ENCODE measurements at regions not wholly inside any gene's neighbourhood (a gene's known extent, or its start where the extent isn't known, plus 50 kb on each side); places are given as distances from the start of the nearest gene placed in this dataset.
"Not testable (repeated sequence)": the region's sequence is repeated elsewhere in the genome, so short reads cannot be mapped to it uniquely, and the experiment has no call there.

DNA sequence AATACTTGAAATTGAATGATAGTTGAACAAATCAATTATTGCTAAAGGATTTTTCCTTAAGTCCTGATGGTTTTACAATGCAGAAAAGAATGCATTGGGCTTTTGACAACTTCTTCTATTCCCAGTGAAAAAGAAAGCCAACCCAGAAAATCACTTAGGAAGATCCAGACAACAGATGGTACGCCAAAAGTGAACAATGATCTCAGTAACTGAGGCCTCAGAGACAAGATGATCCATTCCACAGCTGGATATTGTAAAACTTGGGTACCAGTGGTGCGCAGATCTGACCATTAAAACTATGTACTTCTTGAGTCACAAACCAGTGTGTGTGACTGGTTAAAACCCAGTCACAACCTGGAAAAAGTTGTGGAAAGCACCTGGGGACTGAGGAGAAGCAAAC lies 173.5 kb downstream of the ETAA1 start:
- DNase-seq (ENCODE audit: low read depth in 4 of 4, low spot score in 1 of 4): no peak

DNA sequence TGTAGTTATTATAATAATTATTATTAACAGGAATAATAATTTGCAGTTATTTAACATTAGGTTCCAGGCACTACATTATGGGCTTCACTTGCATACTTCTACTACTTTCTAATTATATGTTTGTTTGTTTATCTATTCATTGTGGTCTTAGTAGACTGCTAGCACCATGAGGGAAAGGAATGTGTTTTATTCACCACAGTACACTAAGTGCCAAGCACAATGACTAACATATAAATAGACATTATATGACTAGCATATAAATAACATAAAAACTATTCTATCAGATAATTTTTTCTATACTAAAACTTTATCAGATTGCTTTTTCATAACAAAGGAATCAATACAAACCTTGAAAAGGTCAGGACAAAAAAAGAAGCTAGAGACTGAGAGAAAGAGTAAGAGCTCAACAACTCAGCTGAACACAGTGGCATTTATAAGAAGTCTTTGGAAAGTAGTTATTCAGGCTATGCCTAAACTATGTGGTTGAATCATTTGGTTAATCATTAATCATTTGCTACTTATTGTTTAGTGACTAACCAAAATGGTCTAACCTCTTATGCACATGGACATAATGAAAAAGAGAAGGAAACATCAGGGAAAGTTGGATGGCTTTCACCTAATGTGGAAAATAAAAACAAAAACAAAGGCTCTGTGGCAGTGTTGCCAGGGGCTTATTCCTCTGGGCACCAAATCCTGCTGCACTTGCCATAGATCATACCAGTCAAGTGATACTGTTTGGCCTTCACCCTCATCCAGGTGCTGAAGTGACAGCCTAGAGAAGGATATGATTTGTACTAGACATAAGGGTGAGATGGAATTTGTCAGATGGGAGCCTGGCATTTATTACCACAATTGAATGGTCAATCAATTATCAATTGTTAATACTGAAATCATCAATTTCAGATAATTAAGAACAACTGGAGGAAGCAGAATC lies 174.9 kb downstream of the ETAA1 start:
- no peak for DNase-seq (ENCODE audit: low read depth in 4 of 4, low spot score in 1 of 4)

DNA sequence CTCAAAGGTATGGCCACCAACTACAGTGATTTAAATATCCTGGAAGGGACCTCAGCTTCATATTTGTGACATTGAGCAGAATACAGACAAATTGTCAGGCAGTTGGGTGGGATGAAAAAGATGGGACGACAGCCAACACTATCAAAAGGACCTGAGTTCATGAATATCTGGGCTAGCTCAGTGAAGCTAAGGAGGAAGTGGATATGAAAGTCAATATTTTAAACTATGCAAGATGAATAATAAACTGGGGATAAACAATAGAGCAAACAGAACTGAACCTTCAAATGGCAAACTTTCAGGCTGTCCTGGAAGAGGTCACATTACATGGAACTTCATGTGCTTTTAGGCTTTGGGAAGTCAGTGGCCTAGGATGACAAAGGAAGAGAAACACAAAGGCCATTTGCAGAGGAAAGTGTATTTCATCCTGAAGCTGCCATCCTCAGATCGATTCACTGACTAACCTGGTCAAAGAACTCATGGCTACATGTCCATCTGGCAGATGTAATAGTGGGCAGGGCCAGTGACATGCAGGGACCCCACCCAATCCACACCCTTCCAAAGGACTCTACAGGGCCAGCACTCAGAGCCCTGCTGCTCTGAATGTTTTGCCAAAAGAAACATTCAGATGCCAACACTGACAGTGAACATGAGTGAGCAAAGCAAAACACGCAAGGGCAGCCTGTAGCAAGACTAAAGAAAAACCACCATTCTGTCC lies 175.7 kb downstream of the ETAA1 start:
- no peak for DNase-seq (ENCODE audit: low read depth in 4 of 4, low spot score in 1 of 4)

DNA sequence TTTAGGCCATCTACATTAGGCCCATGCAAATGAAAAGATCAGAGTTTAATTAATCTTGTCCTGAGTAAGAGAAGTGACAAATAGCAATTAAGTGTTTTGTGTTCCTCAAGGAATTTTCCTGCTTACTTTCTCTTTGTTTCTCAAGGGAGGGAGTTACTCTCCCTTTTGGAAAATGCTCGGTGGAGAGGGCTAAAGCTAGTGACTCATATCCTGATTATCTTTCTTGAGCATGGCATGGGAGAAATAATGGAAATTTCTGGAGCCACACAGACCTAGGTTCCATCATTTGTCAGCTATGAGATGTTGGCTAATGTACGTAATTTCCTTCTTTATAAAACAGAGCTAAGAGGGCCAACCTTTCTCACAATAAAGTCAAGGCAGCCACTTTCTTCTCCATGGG lies 177.1 kb downstream of the ETAA1 start:
- no peak for DNase-seq (ENCODE audit: low read depth in 4 of 4, low spot score in 1 of 4)

DNA sequence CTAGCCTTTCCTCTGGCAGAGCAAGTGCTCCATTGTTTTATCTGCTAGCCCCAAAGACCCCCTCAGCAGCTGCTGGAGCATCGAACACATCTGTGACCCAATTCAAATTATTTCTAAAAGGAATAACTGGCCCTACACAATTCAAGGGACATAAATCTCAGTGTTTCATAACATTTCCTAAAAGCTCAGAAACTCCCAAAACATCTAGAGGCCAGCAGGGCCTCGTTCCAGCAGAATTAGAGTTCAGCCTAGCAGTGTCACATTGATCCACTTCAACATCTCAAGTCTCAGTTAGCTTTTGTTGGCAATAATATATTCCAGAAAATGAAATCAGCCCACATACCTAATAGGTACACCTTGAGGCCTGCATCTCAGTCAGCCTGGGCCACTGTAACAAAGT lies 179.1 kb downstream of the ETAA1 start:
- no peak for DNase-seq (ENCODE audit: low read depth in 4 of 4, low spot score in 1 of 4)

DNA sequence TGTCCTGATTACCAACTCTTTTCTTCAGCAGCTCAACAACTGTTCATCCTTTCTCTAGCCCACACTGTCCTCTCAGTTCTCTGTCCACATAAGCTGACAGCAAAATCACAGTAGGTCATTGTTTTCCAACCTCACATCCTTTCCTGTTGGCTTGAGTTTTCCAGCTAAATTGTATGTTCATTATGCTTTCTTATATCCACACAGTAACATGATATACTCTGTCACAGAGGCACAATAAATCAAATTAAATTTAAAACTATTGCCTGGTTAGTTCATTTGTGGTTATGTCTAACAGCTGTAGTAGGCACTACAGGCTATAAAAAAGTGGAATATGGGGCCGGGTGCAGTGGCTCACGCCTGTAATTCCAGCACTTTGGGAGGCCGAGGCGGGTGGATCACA lies 179.9 kb downstream of the ETAA1 start:
- DNase-seq (ENCODE audit: low read depth in 4 of 4, low spot score in 1 of 4): no peak

DNA sequence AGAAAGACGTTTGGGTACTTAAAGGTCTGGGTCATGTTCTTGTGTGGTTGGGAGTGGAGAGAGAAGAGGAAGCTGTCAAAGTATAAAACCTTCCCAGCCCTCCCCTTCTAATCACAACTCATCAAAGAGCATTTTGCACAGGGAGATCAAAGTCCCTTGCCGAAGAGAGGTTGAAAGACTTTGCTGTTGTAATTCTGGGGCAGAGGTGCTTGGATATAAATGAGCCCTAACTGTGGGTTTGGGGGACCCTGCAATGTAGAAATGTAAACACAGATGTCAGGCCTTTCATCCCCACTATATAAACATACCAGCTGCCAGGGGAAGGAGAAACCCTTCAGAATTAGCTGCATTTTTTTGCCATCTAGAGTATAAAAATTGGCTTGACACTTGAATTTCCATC lies 182.1 kb downstream of the ETAA1 start:
- DNase-seq (ENCODE audit: low read depth in 4 of 4, low spot score in 1 of 4): no peak

DNA sequence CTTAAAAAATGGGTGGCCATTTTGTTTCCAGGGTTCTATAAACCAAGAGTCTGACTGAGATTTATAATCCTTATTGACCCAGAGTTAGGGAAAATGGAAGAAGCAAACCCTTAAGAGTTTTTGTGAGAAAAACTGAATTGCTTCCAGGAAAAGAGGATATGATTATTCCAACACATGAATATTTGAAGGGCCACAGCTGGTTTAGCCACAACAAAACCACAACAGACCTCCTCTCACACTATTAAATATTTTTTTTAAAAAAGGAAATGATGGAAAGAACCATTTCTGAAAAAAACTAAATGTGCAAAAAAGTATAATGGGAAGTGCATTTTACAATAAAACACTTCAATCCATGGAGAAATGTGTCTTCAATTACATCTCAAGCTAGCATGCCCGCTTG lies 182.7 kb downstream of the ETAA1 start:
- DNase-seq (ENCODE audit: low read depth in 4 of 4, low spot score in 1 of 4): no peak

DNA sequence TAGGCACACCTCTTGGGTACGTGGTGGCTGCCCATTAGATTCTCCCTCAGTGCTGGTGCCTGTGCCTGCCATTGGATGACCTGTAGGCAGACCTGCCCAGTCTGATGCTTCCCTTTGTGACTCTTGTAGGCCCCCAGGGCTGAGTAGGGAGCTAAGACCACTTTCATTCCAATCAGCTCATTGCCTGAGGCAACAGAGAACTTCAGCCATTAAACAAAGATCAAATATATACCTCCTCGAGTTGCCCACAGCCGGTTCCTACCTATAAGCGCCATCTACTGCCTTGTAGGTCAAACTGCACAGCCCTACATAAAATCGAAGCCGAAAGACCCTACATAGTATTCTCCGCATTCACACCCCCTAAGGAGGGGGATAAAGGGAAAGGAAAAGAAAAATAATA lies 184.6 kb downstream of the ETAA1 start:
- DNase-seq (ENCODE audit: low read depth in 4 of 4, low spot score in 1 of 4): no peak

DNA sequence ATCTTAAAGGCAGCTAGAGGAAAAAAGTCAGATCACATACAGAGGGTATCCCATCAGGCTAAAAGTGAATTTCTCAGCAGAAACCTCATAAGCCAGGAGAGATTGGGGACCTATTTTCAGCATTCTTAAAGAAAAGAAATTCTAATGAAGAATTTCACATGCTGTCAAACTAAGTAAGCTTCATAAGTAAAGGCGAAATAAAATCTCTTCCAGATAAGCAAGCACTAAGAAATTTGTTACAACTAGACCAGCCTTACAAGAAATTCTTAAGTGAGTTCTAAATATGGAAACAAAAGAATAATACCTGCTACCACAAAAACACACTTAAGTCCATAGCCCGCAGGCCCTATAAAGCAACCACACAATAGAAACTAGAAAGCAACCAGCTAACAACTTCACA lies 186.1 kb downstream of the ETAA1 start:
- no peak for DNase-seq (ENCODE audit: low read depth in 4 of 4, low spot score in 1 of 4)

DNA sequence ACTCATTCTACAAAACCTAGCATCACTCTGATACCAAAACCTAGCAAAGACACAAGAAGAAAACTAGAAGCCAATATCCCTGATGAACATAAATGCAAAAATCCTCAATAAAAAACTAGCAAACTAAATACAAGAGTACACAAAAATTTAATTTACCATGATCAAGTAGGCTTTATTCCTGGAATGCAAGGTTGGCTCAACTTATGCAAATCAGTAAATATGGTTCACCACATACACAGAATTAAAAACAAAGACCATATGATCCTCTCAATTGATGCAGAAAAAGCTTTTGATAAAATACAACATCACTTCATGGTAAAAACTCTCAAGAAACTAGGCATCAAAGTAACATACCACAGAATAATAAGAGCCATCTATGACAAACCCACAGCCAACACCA lies 188.3 kb downstream of the ETAA1 start:
- DNase-seq (ENCODE audit: low read depth in 4 of 4, low spot score in 1 of 4): no peak

DNA sequence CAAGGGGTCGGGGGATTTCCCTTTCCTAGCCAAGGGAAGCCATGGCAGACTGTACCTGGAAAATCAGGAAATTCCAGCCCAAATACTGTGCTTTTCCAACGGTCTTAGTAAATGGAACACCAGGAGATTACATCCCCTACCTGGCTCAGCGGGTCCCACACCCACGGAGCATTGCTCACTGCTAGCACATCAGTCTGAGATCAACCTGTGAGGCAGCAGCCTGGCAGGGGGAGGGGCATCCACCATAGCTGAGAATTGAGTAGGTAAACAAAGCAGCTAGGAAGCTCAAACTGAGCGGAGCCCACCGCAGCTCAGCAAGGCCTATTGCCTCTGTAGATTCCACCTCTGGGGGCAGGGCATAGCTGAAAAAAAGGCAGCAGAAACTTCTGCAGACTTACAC lies 192.0 kb downstream of the ETAA1 start:
- not testable (repeated sequence) for DNase-seq (ENCODE audit: low read depth in 4 of 4, low spot score in 1 of 4)

DNA sequence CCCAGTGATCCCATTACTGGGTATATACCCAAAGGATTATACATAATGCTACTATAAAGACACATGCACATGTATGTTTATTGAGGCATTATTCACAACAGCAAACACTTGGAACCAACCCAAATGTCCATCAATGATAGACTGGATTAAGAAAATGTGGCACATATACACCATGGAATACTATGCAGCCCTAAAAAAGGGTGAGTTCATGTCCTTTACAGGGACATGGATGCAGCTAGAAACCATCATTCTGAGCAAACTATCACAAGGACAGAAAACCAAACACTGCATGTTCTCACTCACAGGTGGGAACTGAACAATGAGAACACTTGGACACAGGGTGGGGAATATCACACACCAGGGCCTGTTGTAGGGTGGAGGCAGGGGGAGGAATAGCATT lies 197.4 kb downstream of the ETAA1 start:
- DNase-seq (ENCODE audit: low read depth in 4 of 4, low spot score in 1 of 4): not testable (repeated sequence)

DNA sequence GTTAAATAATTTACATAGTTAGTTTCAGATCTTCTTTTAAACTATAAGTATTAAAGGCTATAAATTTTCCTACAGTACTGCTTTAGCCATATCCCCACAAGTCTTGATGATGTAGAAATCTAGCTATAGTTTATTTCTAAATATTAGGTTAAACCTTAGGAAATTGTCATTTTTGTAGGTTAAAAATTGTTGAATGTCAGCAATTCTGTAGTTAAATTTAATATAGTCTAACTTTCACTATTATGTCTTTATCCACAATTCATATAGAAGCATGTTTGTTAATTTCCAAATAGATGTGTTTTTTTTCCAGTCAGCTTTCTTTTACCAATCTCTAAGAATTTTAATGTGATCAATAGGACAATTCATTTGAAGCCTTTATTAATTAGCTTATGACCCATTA lies 199.7 kb downstream of the ETAA1 start:
- no peak for DNase-seq (ENCODE audit: low read depth in 4 of 4, low spot score in 1 of 4)

DNA sequence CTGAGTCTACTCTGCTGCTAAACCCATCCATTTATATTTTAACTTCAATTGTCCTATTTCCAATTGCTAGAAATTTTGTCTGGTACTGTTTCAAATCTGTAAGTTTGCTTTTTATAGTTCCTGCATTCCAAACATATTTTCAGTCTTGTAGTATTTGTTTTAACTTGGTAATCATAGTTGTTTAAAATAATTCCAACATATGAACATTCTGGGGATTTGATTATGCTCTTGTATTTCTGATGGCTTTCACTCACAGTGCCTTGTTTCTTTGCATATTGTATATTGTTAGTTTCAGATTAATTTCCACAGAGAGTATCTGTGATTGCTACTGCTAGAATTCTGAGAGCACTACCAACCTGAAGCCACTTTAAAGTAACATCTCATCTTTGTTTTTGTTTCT lies 202.4 kb downstream of the ETAA1 start:
- no peak for DNase-seq (ENCODE audit: low read depth in 4 of 4, low spot score in 1 of 4)

DNA sequence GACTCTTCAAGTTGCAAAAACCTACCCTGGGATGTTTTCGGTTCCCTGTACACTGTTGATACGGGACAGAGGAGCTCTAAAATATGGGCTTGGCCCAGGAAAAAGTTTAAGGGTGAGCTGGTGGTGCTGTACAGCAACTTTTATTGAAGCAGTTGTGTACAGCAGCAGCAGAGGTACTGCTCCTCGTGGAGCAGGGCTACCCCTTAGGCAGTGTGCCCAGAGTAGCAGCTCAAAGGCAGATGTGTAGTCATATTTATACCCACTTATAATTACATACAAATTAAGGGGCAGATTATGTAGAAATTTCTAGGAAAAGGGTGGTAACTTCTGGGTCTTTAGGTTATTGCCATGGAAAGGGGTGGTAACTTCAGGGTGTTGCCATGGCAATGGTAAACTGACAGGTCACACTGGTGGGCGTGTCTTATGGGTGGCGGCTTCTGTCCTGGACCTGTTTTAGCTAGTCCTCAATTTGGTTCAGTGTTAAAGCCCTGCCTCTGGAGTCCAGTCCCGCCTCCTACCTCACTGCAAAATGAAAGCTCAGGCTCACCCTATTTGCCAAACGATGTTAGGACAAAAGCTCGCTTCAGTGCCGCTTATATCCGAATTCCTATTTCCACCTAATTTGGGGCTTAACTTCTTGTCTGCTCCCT lies 203.2 kb downstream of the ETAA1 start:
- no peak for DNase-seq (ENCODE audit: low read depth in 4 of 4, low spot score in 1 of 4)

DNA sequence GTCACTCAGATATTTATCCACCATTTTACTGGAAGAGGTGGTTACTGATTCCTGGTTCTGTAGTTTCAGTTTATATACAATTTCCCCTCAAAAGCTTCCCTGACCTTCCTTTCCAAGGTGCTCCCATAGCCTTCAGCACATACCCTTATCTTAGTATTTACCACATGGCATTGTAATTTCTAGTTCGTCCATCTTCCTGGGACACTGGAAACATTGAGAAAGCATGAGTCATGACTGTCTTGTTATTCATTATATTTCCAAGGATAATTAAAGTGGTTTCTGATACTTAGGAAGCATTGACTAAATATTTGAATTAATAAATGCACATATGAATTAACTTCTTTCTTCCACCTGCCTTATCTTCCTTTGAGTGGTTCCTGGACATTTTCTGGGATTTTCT lies 203.8 kb downstream of the ETAA1 start:
- no peak for DNase-seq (ENCODE audit: low read depth in 4 of 4, low spot score in 1 of 4)

DNA sequence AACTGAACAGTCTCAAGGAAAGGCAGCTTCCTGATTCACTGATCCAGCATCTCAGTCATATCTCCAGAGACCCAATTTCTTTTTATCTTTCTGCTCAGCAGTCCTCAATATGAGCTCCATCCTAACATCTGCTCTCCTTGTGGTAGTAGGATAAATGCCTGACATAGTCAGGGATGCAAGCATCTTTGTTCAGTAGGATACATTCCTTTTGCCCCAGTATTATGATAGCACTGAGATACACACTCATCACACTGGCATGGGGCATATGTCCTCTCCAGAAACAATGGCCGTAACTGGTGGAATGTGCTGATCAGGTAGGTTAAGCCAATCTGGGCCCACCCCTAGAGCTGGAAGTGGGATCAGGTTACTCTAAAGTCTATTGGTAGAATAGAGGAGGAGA lies 207.2 kb downstream of the ETAA1 start:
- no peak for DNase-seq (ENCODE audit: low read depth in 4 of 4, low spot score in 1 of 4)

DNA sequence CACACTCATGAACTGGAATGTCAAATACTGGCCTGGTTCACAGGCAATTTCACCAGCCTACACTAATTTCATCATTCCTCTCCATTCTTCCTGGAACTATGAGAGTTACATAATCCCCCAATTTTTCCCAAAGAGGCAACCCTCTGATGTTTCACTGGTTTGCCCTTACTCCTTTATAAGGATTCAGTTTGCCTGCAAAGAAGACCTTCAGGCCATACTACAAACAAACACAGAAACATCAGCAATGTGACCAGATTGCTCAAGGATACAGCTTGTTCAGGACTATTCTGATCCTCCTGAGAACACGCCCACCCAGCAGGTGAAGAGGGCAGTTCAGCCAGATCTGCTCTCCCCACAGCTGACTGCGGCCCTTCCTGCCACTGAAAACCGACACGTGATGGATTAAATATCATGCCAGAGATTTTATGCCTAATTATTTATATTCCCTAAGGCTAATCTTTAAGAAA lies 215.5 kb downstream of the ETAA1 start:
- DNase-seq (ENCODE audit: low read depth in 4 of 4, low spot score in 1 of 4): no peak

DNA sequence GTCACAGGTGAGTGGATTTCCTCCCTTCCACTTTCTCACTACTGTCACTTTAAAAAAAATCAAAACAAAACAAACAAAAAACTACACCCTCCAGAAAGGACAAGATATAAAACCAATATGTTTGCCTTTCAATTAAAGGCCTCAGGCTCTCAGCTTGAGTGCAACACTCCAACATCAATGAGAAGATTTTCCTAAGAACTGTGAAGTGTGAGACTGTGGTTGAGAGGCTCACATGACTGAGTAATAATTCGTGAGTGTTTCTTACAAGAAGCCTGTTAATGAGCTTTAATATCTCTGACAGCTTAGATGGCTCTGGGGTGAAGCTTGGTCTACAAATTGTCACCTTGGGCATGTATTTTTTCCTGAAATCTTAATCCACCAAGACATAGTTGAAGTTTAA lies 216.1 kb downstream of the ETAA1 start:
- DNase-seq (ENCODE audit: low read depth in 4 of 4, low spot score in 1 of 4): no peak

DNA sequence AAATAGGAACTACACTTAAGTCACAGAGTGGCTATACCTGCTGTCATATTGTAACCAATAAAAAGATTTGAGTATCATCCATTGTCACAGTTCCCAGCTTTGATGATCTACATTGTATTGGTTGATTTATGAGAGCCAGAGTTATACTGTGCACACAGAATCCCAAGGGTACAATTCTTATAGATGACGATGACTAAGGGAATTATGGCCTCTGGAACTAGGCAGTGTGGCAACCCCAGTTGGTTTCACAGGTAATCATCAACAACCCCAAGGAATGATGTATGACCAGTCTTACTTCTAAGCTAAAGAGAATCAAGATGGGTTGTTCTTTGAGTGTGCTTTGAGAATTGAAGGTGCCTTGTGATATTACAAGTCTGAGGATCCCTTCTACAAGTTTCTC lies 217.3 kb downstream of the ETAA1 start:
- DNase-seq (ENCODE audit: low read depth in 4 of 4, low spot score in 1 of 4): no peak

DNA sequence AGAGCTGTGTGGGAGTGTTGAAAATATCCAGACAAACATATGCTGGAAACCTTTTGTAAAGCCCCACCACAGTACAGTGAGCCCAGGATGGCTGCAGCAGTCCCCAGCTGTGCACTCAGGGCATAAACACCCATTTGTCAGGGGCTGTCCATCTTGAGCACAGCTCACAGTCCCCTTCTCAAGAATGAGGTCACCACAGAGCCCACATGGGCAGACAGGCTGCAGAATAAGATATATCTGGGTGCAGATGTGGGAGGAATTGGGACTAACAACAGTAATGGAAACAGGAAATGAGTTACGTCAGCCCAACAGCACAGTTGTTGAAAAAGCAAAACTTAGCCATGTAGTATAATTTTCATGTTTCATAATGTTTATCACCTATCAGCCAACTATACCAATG lies 219.6 kb downstream of the ETAA1 start:
- no peak for DNase-seq (ENCODE audit: low read depth in 4 of 4, low spot score in 1 of 4)
